SK-N-MC (cell line): ENCODE measurements at regions not wholly inside any gene's neighbourhood (a gene's known extent, or its start where the extent isn't known, plus 50 kb on each side); places are given as distances from the start of the nearest gene placed in this dataset.

Experiments
- EZH2 ChIP-seq: fragments of 200-600 bp; sonication (generic); IDR thresholded peaks from one replicate; pipeline ENCODE4 v1.6.1; 2017; ENCODE audit warnings: antibody characterized with exemption
- FOXP2 ChIP-seq: optimal IDR thresholded peaks from 2 replicates; pipeline ENCODE3; 2011; ENCODE audit warnings: mild to moderate bottlenecking, moderate library complexity; ENCODE audit not compliant: insufficient read depth; ENCODE audit errors: extremely low read length, control extremely low read depth
- POLR2AphosphoS5 ChIP-seq: IDR thresholded peaks from 2 replicates; pipeline ENCODE4 v1.6.1; 2012; ENCODE audit warnings: mild to moderate bottlenecking, low read depth, low read length, borderline replicate concordance

- TF ChIP-seq EZH2 (no peak), POLR2AphosphoS5 (no peak), FOXP2 (no peak)
These were observed 862.2 kb upstream of the LRATD1 start for GRCh38 chr2:13770279-13770678.
